ENCODE measurements at regions not wholly inside any gene's neighbourhood (a gene's known extent, or its start where the extent isn't known, plus 50 kb on each side); places are given as distances from the start of the nearest gene placed in this dataset.

- H3K23ac ChIP-seq (ENCODE audit: insufficient read length), result no peak overlapping the region
- no peak overlapping the region for H2BK12ac ChIP-seq (ENCODE audit: low read depth, low read length)
- no peak overlapping the region for H2BK20ac ChIP-seq (ENCODE audit: low read length)
- H2BK120ac ChIP-seq (replicated peaks; ENCODE audit: low read depth, low read length), result no peak overlapping the region
- H3K56ac ChIP-seq (replicated peaks; ENCODE audit: insufficient read length, low read depth, low read length), result no peak overlapping the region
- H3K18ac ChIP-seq (ENCODE audit: extremely low read depth, low read length), result no peak overlapping the region
- H3K79me2 ChIP-seq (ENCODE audit: control insufficient read depth in 1 of 2, insufficient read depth in 2 of 2, low read length in 2 of 2), result no peaks in the 10 kb centered on the region
- no peaks in the 10 kb centered on the region for H4K20me1 ChIP-seq (replicated peaks in 1 of 2; ENCODE audit: control insufficient read depth in 1 of 2, insufficient read depth in 2 of 2, low read length in 2 of 2)
- H3K14ac ChIP-seq (ENCODE audit: insufficient read length), result no peak overlapping the region
- H2AFZ ChIP-seq (ENCODE audit: low read length), result no peak overlapping the region
- no peak overlapping the region for H3K9ac ChIP-seq (replicated peaks in 1 of 4; ENCODE audit: extremely low read depth in 1 of 4, low read depth in 3 of 4, low read length in 3 of 4)
- no peak for FAIRE-seq
- H3K27ac ChIP-seq (ENCODE audit: low read depth, low read length), result no peak overlapping the region
- H3K23me2 ChIP-seq (ENCODE audit: low read depth, low read length), result no peaks in the 10 kb centered on the region
- H3K4me2 ChIP-seq (ENCODE audit: insufficient read depth in 1 of 2, low read depth in 2 of 2, low read length in 2 of 2), result no peak overlapping the region
- CTCF ChIA-PET (ENCODE audit: partially characterized antibody), result interaction anchor here (1.1 kb wide), 1 partner anchor 293 kb away, joined by 3 read pairs; no protein-coding TSS in a partner anchor
- no peak overlapping the region for H3K4ac ChIP-seq (replicated peaks; ENCODE audit: insufficient read length, low read depth, low read length)
- H3K4me3 ChIP-seq (ENCODE audit: extremely low read depth in 1 of 4, insufficient read depth in 2 of 4, low read depth in 3 of 4, low read length in 4 of 4), result no peak overlapping the region
- H2AK5ac ChIP-seq (ENCODE audit: low read depth, low read length), result no peak overlapping the region
- POLR2A ChIA-PET (ENCODE audit: partially characterized antibody), result no interaction called here
- H2BK15ac ChIP-seq (ENCODE audit: low read length), result no peak overlapping the region
- H3K9me3 ChIP-seq (ENCODE audit: insufficient read depth in 2 of 2, low read depth in 1 of 2, low read length in 1 of 2), result no peaks in the 10 kb centered on the region
- no peak overlapping the region for H4K8ac ChIP-seq (ENCODE audit: extremely low read depth, insufficient read depth, low read length)
- H3K79me1 ChIP-seq (ENCODE audit: low read depth, low read length), result no peaks in the 10 kb centered on the region
- no peak overlapping the region for H2BK5ac ChIP-seq (ENCODE audit: low read depth, low read length)
- no peaks in the 10 kb centered on the region for H3K4me1 ChIP-seq (replicated peaks in 1 of 4; ENCODE audit: control insufficient read depth in 3 of 4, insufficient read depth in 4 of 4, low read length in 3 of 4)
- DNase-seq (ENCODE audit: low read depth in 1 of 2, low spot score in 2 of 2), result no peak
- no peak overlapping the region for H4K5ac ChIP-seq (ENCODE audit: insufficient read length, low read depth, low read length)
- no peaks in the 10 kb centered on the region for H3K27me3 ChIP-seq (replicated peaks in 1 of 4; ENCODE audit: control insufficient read depth in 3 of 4, extremely low read depth in 1 of 4, insufficient read depth in 3 of 4, low read length in 3 of 4)
- H4K91ac ChIP-seq (replicated peaks; ENCODE audit: insufficient read length, low read length), result no peak overlapping the region
- H3K36me3 ChIP-seq (ENCODE audit: control insufficient read depth in 2 of 4, insufficient read depth in 4 of 4, low read length in 3 of 4), result no peaks in the 10 kb centered on the region
- TF ChIP-seq TAF1 (IDR thresholded peaks at IDR 0.05; ENCODE audit: low read depth, low read length) (no peak), RNF2 (IDR thresholded peaks at IDR 0.05; ENCODE audit: borderline replicate concordance, low read depth, low read length, missing control alignments, poor library complexity, severe bottlenecking) (no peak), SIN3A (conservative IDR thresholded peaks at IDR 0.05 in 1 of 2, IDR thresholded peaks at IDR 0.05 in 1 of 2; ENCODE audit: low read depth in 1 of 2, low read length in 2 of 2) (no peak), YY1 (IDR thresholded peaks at IDR 0.05; ENCODE audit: low read depth, low read length) (no peak), KDM5A (IDR thresholded peaks at IDR 0.05; ENCODE audit: low read length) (no peak), RBBP5 (IDR thresholded peaks at IDR 0.05; ENCODE audit: borderline replicate concordance, low read depth, low read length) (no peak), KDM1A (IDR thresholded peaks at IDR 0.05; ENCODE audit: borderline replicate concordance, low read length) (no peak), CEBPB (IDR thresholded peaks at IDR 0.05; ENCODE audit: low read depth, low read length) (no peak), SP4 (IDR thresholded peaks at IDR 0.05; ENCODE audit: low read length) (no peak), SIX5 (IDR thresholded peaks at IDR 0.05; ENCODE audit: low read depth, low read length) (no peak), CTCF (IDR thresholded peaks at IDR 0.05; ENCODE audit: control extremely low read depth in 1 of 3, insufficient read depth in 1 of 3, low read depth in 1 of 3, low read length in 3 of 3) (no peak), NANOG (IDR thresholded peaks at IDR 0.05; ENCODE audit: insufficient read depth, low read depth, low read length, poor library complexity, severe bottlenecking) (no peak), CREB1 (IDR thresholded peaks at IDR 0.05) (no peak), CBX5 (IDR thresholded peaks at IDR 0.05; ENCODE audit: low read depth, low read length) (no peak)
These were observed 2167.9 kb upstream of the C9orf72 start for GRCh38 chr9:29741169-29741568.
